IMR-90 (cell line): ENCODE measurements at regions not wholly inside any gene's neighbourhood (a gene's known extent, or its start where the extent isn't known, plus 50 kb on each side); places are given as distances from the start of the nearest gene placed in this dataset.

ENCODE experiments used
- ATAC-seq: fragments of 200-7000 bp; cut with Tn5 transposase; 2 replicates; pipeline ENCODE4 v1.9.1; 2020; ENCODE audit warnings: low read depth, mild to moderate bottlenecking, moderate library complexity
- BruUV-seq: library from RNA; stranded (reverse); fragments of 400-500 nt; replicated peaks from 2 replicates; lab custom pipeline; 2021; lab: Mats Ljungman, UMichigan
- CTCF ChIA-PET: fragments of 300-600 bp; formaldehyde crosslinking; extraction: SDS; loops from one replicate; lab custom pipeline; 2021; ENCODE audit warnings: antibody characterized with exemption; lab: Yijun Ruan, JAX
- POLR2A ChIA-PET: fragments of 300-600 bp; sonication (Branson Sonifier 250); formaldehyde crosslinking; loops from one replicate; lab custom pipeline; 2022; ENCODE audit warnings: antibody characterized with exemption; ENCODE audit not compliant: unreplicated experiment; lab: Charles Lee
- DNase-seq: peaks from one replicate; pipeline ENCODE4 v3.0.0; 2013
- H2AFZ ChIP-seq: replicated peaks from 2 replicates; pipeline ENCODE3; 2013; ENCODE audit warnings: low read length, mild to moderate bottlenecking; ENCODE audit not compliant: poor library complexity
- H2AK5ac ChIP-seq: 2 replicates; pipeline ENCODE4 v1.6.1; 2013; ENCODE audit warnings: low read depth, low read length, inconsistent platforms
- H2AK9ac ChIP-seq: replicated peaks from 2 replicates; pipeline ENCODE3; 2013; ENCODE audit warnings: mild to moderate bottlenecking, low read depth, low read length, moderate library complexity; ENCODE audit not compliant: poor library complexity
- H2BK120ac ChIP-seq: 2 replicates; pipeline ENCODE4 v1.6.1; 2013; ENCODE audit warnings: low read depth, low read length, inconsistent platforms
- H2BK15ac ChIP-seq: 3 replicates; pipeline ENCODE4 v1.6.1; 2013; ENCODE audit warnings: low read depth, low read length, inconsistent platforms
- H2BK20ac ChIP-seq: 2 replicates; pipeline ENCODE4 v1.6.1; 2013; ENCODE audit warnings: low read depth, mild to moderate bottlenecking, inconsistent platforms, low read length, moderate library complexity
- H2BK5ac ChIP-seq: 2 replicates; pipeline ENCODE4 v1.6.1; 2013; ENCODE audit warnings: mild to moderate bottlenecking, low read depth, low read length, inconsistent platforms; ENCODE audit not compliant: poor library complexity, severe bottlenecking
- H3K14ac ChIP-seq: replicated peaks from 2 replicates; pipeline ENCODE4 v1.6.1; 2013; ENCODE audit warnings: low read depth, low read length, inconsistent platforms
- H3K18ac ChIP-seq: 2 replicates; pipeline ENCODE4 v1.6.1; 2013; ENCODE audit warnings: low read depth, low read length, control low read depth
- H3K23ac ChIP-seq: 2 replicates; pipeline ENCODE4 v1.6.1; 2013; ENCODE audit warnings: low read depth, low read length, inconsistent platforms
- H3K27ac ChIP-seq: 2 replicates; pipeline ENCODE4 v1.5.1; 2013; ENCODE audit warnings: mild to moderate bottlenecking, control low read depth, low read length; ENCODE audit not compliant: insufficient read depth
- H3K27me3 ChIP-seq: 2 replicates; pipeline ENCODE4 v1.6.1; 2013; ENCODE audit warnings: low read length; ENCODE audit not compliant: control insufficient read depth, insufficient read depth
- H3K36me3 ChIP-seq: 2 replicates; pipeline ENCODE4 v1.6.1; 2013; ENCODE audit warnings: low read length, mixed read lengths; ENCODE audit not compliant: control insufficient read depth, insufficient read depth
- H3K4ac ChIP-seq: 2 replicates; pipeline ENCODE4 v1.6.1; 2013; ENCODE audit warnings: low read depth, low read length, inconsistent platforms
- H3K4me1 ChIP-seq: 2 replicates; pipeline ENCODE4 v1.6.1; 2013; ENCODE audit warnings: low read length, mixed read lengths; ENCODE audit not compliant: control insufficient read depth, insufficient read depth
- H3K4me2 ChIP-seq: 2 replicates; pipeline ENCODE4 v1.6.1; 2013; ENCODE audit warnings: low read depth, mild to moderate bottlenecking, control low read depth, low read length, moderate library complexity
- H3K4me3 ChIP-seq: 2 replicates; pipeline ENCODE4 v1.5.1; 2013; ENCODE audit warnings: low read depth, mild to moderate bottlenecking, control low read depth, low read length, moderate library complexity; ENCODE audit not compliant: insufficient read depth
- H3K56ac ChIP-seq: 2 replicates; pipeline ENCODE4 v1.6.1; 2013; ENCODE audit warnings: low read length, inconsistent platforms; ENCODE audit not compliant: insufficient read depth; ENCODE audit errors: extremely low read depth
- H3K79me1 ChIP-seq, 2 experiments: 2 replicates each; pipeline ENCODE4 v1.6.1; 2013; ENCODE audit warnings: low read length in 2 of 2, inconsistent platforms in 1 of 2, low read depth in 1 of 2
- H3K9ac ChIP-seq: 2 replicates; pipeline ENCODE4 v1.6.1; 2013; ENCODE audit warnings: low read depth, low read length, control low read depth
- H3K9me1 ChIP-seq: 2 replicates; pipeline ENCODE4 v1.6.1; 2013; ENCODE audit warnings: low read length, inconsistent platforms; ENCODE audit not compliant: insufficient read depth
- H3K9me3 ChIP-seq: 2 replicates; pipeline ENCODE4 v1.6.1; 2013; ENCODE audit warnings: low read length; ENCODE audit not compliant: control insufficient read depth, insufficient read depth
- H4K20me1 ChIP-seq: 2 replicates; pipeline ENCODE4 v1.6.1; 2013; ENCODE audit warnings: low read length, inconsistent platforms; ENCODE audit not compliant: insufficient read depth
- H4K5ac ChIP-seq: 2 replicates; pipeline ENCODE4 v1.6.1; 2013; ENCODE audit warnings: mild to moderate bottlenecking, low read depth, low read length, control low read depth
- H4K8ac ChIP-seq, 2 experiments: 2 replicates each; pipeline ENCODE4 v1.6.1; 2013; ENCODE audit warnings: low read depth in 2 of 2, low read length in 2 of 2, control low read depth in 1 of 2, inconsistent platforms in 1 of 2
- H4K91ac ChIP-seq: 2 replicates; pipeline ENCODE4 v1.6.1; 2013; ENCODE audit warnings: low read depth, low read length, inconsistent platforms; ENCODE audit not compliant: insufficient read depth
- BHLHE40 ChIP-seq: fragments of 150-350 bp; IDR thresholded peaks from 2 replicates; pipeline ENCODE4 v1.6.1; 2016; ENCODE audit warnings: mild to moderate bottlenecking, low read depth, low read length
- CEBPB ChIP-seq: IDR thresholded peaks from 2 replicates; pipeline ENCODE4 v1.6.1; 2012; ENCODE audit warnings: low read depth, low read length, improper control_type of control experiment
- CHD1 ChIP-seq: IDR thresholded peaks from 2 replicates; pipeline ENCODE4 v1.6.1; 2012; ENCODE audit warnings: low read depth, low read length, improper control_type of control experiment
- CTCF ChIP-seq: conservative IDR thresholded peaks from 2 replicates; pipeline ENCODE4 v1.5.1; 2012; ENCODE audit warnings: mild to moderate bottlenecking, low read depth, low read length, improper control_type of control experiment
- ELK1 ChIP-seq: fragments of 150-350 bp; IDR thresholded peaks from 2 replicates; pipeline ENCODE4 v1.6.1; 2016; ENCODE audit warnings: low read depth, mild to moderate bottlenecking, low read length, moderate library complexity, borderline replicate concordance
- FOS ChIP-seq: fragments of 150-350 bp; IDR thresholded peaks from 2 replicates; pipeline ENCODE4 v1.6.1; 2016; ENCODE audit warnings: low read depth, low read length
- MAFK ChIP-seq: IDR thresholded peaks from 2 replicates; pipeline ENCODE4 v1.6.1; 2012; ENCODE audit warnings: low read depth, low read length, improper control_type of control experiment
- MAZ ChIP-seq: IDR thresholded peaks from 2 replicates; pipeline ENCODE4 v1.6.1; 2012; ENCODE audit warnings: low read depth, mild to moderate bottlenecking, low read length, improper control_type of control experiment, moderate library complexity, borderline replicate concordance
- MXI1 ChIP-seq: IDR thresholded peaks from 2 replicates; pipeline ENCODE4 v1.6.1; 2012; ENCODE audit warnings: low read depth, mild to moderate bottlenecking, low read length, moderate library complexity, borderline replicate concordance
- NFE2L2 ChIP-seq: fragments of 150-350 bp; IDR thresholded peaks from 2 replicates; pipeline ENCODE4 v1.6.1; 2016; ENCODE audit warnings: low read depth, mild to moderate bottlenecking, low read length
- POLR2A ChIP-seq: IDR thresholded peaks from 2 replicates; pipeline ENCODE4 v1.6.1; 2012; ENCODE audit warnings: mild to moderate bottlenecking, low read depth, low read length
- RAD21 ChIP-seq: IDR thresholded peaks from 2 replicates; pipeline ENCODE4 v1.6.1; 2012; ENCODE audit warnings: low read length, improper control_type of control experiment
- USF2 ChIP-seq: fragments of 150-350 bp; IDR thresholded peaks from 2 replicates; pipeline ENCODE4 v1.6.1; 2017; ENCODE audit warnings: mild to moderate bottlenecking, antibody characterized with exemption, low read length, low read depth
- WGBS, 2 experiments: methylation state at CpG; one replicate each; pipeline versions ENCODE4 v1.1.5 to v1.1.7; 2013; ENCODE audit warnings: missing lambda C conversion rate in 2 of 2; ENCODE audit not compliant: insufficient read length in 1 of 2; ENCODE audit errors: extremely low coverage in 2 of 2; 5-methylcytosine and 5-hydroxymethylcytosine counted together
- dilution Hi-C: fragments of 300-500 bp; cut with HindIII; formaldehyde crosslinking; loops from one replicate; pipeline ENCODE4 v1.14.3; 2018; ENCODE audit warnings: low sequenced_read_pairs; ENCODE audit not compliant: unreplicated experiment
- in situ Hi-C: fragments of 300-500 bp; cut with MboI; formaldehyde crosslinking; loops from 3 replicates; pipeline ENCODE4 v1.14.3; 2019; ENCODE audit warnings: low sequenced_read_pairs, inconsistent platforms, mixed read lengths
- intact Hi-C: fragments of 100-400 bp; cut with micrococcal nuclease; formaldehyde crosslinking; loops from 2 replicates; pipeline ENCODE4 v1.10.0; 2022

GRCh38 chr18:2171840-2172625, 399.3 kb downstream of the METTL4 start:
- no peaks in the 10 kb centered on the region for H3K79me1 ChIP-seq
- no peak for TF ChIP-seq RAD21
- no peak for TF ChIP-seq BHLHE40
- TF ChIP-seq NFE2L2 = no peak
- no peak for TF ChIP-seq MXI1
- no peak for TF ChIP-seq CHD1
- TF ChIP-seq FOS = no peak
- no peak for TF ChIP-seq CEBPB
- no peak for TF ChIP-seq USF2
- TF ChIP-seq MAZ = no peak
- TF ChIP-seq POLR2A = no peak
- no peak for TF ChIP-seq ELK1
- no peak for TF ChIP-seq CTCF
- TF ChIP-seq MAFK = no peak
- H2AFZ ChIP-seq = no peak overlapping the region
- no peak overlapping the region for H4K5ac ChIP-seq
- H3K23ac ChIP-seq = no peak overlapping the region
- no peak overlapping the region for H4K91ac ChIP-seq
- H3K18ac ChIP-seq = no peak overlapping the region
- H3K9ac ChIP-seq = no peak overlapping the region
- H3K4ac ChIP-seq = no peak overlapping the region
- H2BK15ac ChIP-seq = no peak overlapping the region
- H3K4me2 ChIP-seq = no peak overlapping the region
- H2BK5ac ChIP-seq = no peak overlapping the region
- H3K36me3 ChIP-seq = no peaks in the 10 kb centered on the region
- no TSS peak for BruUV-seq
- H3K4me3 ChIP-seq = no peak overlapping the region
- H3K9me1 ChIP-seq = no peaks in the 10 kb centered on the region
- H3K27ac ChIP-seq = no peak overlapping the region
- H2AK9ac ChIP-seq = no peak overlapping the region
- dilution Hi-C loops = no loop called here
- H3K4me1 ChIP-seq = no peaks in the 10 kb centered on the region
- no peak overlapping the region for H3K14ac ChIP-seq
- in situ Hi-C loops = no loop called here
- intact Hi-C loops = no loop called here
- ATAC-seq = no peak
- no peak overlapping the region for H4K8ac ChIP-seq
- DNase-seq = no peak
- no peaks in the 10 kb centered on the region for H3K9me3 ChIP-seq
- ChIA-PET POLR2A (no interaction called here), CTCF (interaction anchor here (0.7 kb wide), 2 partner anchors 31 to 355 kb away, joined by 3 read pairs; no protein-coding TSS in a partner anchor)
- H4K20me1 ChIP-seq = no peaks in the 10 kb centered on the region
- H2BK120ac ChIP-seq = no peak overlapping the region
- no peak overlapping the region for H3K56ac ChIP-seq
- no peak overlapping the region for H2BK20ac ChIP-seq
- H2AK5ac ChIP-seq = no peak overlapping the region
- H3K27me3 ChIP-seq = no peaks in the 10 kb centered on the region
- no CpG with 5 or more reads among the region's 5 CpGs for WGBS, 2 experiments
